Breast epithelium (tissue), 4 donors: ENCODE measurements at regions not wholly inside any gene's neighbourhood (a gene's known extent, or its start where the extent isn't known, plus 50 kb on each side); places are given as distances from the start of the nearest gene placed in this dataset.
"Not testable (repeated sequence)": the region's sequence is repeated elsewhere in the genome, so short reads cannot be mapped to it uniquely, and the experiment has no call there.

Experiments used
- DNase-seq, 2 donors: peaks; one replicate each; pipeline ENCODE4 v3.0.0-alpha.2; 2019; ENCODE audit warnings: low spot score in 2 of 2
- H3K27ac ChIP-seq, 2 donors: fragments of 200-600 bp; sonication (generic) in 1 of 2; one replicate each; pipeline ENCODE4 v1.5.1; 2016 to 2019; ENCODE audit warnings: mild to moderate bottlenecking in 1 of 2
- H3K27me3 ChIP-seq, 2 donors: fragments of 200-600 bp; sonication (generic) in 1 of 2; one replicate each; pipeline versions ENCODE4 v1.5.1 to v1.6.0; 2017 to 2019; ENCODE audit warnings: control low read depth in 1 of 2, mild to moderate bottlenecking in 1 of 2
- H3K36me3 ChIP-seq: fragments of 200-600 bp; one replicate; pipeline ENCODE4 v1.5.1; 2019
- H3K4me1 ChIP-seq, 2 donors: fragments of 200-600 bp; sonication (generic); one replicate each; pipeline ENCODE4 v1.5.1; 2016 to 2019; ENCODE audit warnings: control low read depth in 1 of 2
- H3K4me3 ChIP-seq, 3 donors: fragments of 200-600 bp; sonication (generic); 1 replicate in 2 of 3; 2 replicates in 1 of 3; pipeline ENCODE4 v1.5.1; 2016 to 2019; ENCODE audit warnings: mild to moderate bottlenecking in 3 of 3, moderate library complexity in 2 of 3
- H3K9me3 ChIP-seq, 2 donors: fragments of 200-600 bp; sonication (generic) in 1 of 2; one replicate each; pipeline ENCODE4 v1.5.1; 2016 to 2019; ENCODE audit warnings: control low read depth in 1 of 2
- POLR2A ChIP-seq: fragments of 450-650 bp; IDR thresholded peaks from one replicate; pipeline ENCODE4 v1.6.1; 2016; ENCODE audit warnings: antibody characterized with exemption, mild to moderate bottlenecking, moderate library complexity
- POLR2AphosphoS5 ChIP-seq, 3 donors: sonication (generic); formaldehyde crosslinking; IDR thresholded peaks; one replicate each; pipeline ENCODE4 v1.6.1; 2017; ENCODE audit warnings: antibody characterized with exemption in 3 of 3
- intact Hi-C: fragments of 100-400 bp; cut with DNase I; formaldehyde crosslinking; loops from one replicate; pipeline ENCODE4 v1.15.1; 2023; ENCODE audit warnings: low total_unique reads
- TF ChIP-seq, protein P1 (sequence below), 3 donors: fragments of 450-650 bp; IDR thresholded peaks; one replicate each; pipeline ENCODE4 v1.5.1; 2016 to 2017; ENCODE audit warnings: antibody characterized with exemption in 3 of 3, mild to moderate bottlenecking in 3 of 3, moderate library complexity in 3 of 3

GRCh38 chr9:129549139-129549538 is 71.8 kb downstream of the C9orf50 start:
- Histone ChIP-seq H3K27ac (peak overlapping the region; percentile 85 to 93), H3K4me3 (peak overlapping the region; percentile 49 to 83 (median 55)), H3K36me3 (no peaks in the 10 kb centered on the region), H3K4me1 (no peaks in the 10 kb centered on the region), H3K9me3 (no peaks in the 10 kb centered on the region), H3K27me3 (no peaks in the 10 kb centered on the region)
- no peak for DNase-seq
- TF ChIP-seq POLR2AphosphoS5 (IDR thresholded peaks at IDR 0.05) (no peak), POLR2A (no peak)
- TF ChIP-seq, protein P1, sequence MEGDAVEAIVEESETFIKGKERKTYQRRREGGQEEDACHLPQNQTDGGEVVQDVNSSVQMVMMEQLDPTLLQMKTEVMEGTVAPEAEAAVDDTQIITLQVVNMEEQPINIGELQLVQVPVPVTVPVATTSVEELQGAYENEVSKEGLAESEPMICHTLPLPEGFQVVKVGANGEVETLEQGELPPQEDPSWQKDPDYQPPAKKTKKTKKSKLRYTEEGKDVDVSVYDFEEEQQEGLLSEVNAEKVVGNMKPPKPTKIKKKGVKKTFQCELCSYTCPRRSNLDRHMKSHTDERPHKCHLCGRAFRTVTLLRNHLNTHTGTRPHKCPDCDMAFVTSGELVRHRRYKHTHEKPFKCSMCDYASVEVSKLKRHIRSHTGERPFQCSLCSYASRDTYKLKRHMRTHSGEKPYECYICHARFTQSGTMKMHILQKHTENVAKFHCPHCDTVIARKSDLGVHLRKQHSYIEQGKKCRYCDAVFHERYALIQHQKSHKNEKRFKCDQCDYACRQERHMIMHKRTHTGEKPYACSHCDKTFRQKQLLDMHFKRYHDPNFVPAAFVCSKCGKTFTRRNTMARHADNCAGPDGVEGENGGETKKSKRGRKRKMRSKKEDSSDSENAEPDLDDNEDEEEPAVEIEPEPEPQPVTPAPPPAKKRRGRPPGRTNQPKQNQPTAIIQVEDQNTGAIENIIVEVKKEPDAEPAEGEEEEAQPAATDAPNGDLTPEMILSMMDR (IDR thresholded peaks at IDR 0.05): no peak
- intact Hi-C loops: no loop called here

DNA sequence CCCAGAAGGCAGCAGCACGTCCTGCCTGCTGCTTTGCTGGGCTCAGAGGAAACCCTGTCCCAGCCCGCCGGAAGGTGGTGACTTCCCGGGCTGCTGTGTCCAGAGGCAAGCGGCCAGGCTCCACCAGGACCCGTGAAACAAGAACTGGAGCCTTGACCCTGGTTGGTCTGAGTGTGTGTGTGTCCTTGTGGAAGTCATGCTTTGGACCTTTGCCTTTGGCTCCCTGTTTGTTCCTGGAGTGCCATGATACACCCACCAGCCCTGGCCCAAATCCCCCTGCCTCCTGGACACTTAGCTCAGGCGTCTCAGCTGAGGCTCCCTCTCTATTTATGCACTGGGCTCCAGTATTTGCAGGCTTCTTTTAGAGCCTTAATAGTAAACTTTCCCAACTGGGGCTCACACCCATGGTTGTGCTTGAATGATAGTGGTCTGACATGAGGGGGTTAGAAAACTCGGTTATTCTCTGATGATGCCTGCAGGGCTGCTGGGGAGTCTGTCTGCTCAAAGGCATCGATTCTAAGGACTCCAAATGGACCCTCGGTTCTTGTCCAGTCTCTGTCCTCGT is 72.2 kb downstream of the C9orf50 start:
- H3K27me3 ChIP-seq: no peaks in the 10 kb centered on the region
- no peak overlapping the region for H3K4me3 ChIP-seq
- DNase-seq: no peak
- H3K4me1 ChIP-seq: no peaks in the 10 kb centered on the region
- intact Hi-C loops: no loop called here
- H3K9me3 ChIP-seq: no peaks in the 10 kb centered on the region
- H3K36me3 ChIP-seq: no peaks in the 10 kb centered on the region
- H3K27ac ChIP-seq: peak overlapping the region; percentile 85 to 93
- TF ChIP-seq, protein P1 (IDR thresholded peaks at IDR 0.05): no peak
- TF ChIP-seq POLR2AphosphoS5 (IDR thresholded peaks at IDR 0.05) (no peak), POLR2A (no peak)

- Histone ChIP-seq H3K36me3 (no peaks in the 10 kb centered on the region), H3K9me3 (no peaks in the 10 kb centered on the region), H3K27ac (peak overlapping the region; percentile 85 to 93), H3K4me3 (no peak overlapping the region), H3K4me1 (no peaks in the 10 kb centered on the region), H3K27me3 (no peaks in the 10 kb centered on the region)
- TF ChIP-seq, protein P1 (IDR thresholded peaks at IDR 0.05): no peak
- TF ChIP-seq POLR2A (no peak), POLR2AphosphoS5 (IDR thresholded peaks at IDR 0.05) (no peak)
- intact Hi-C loops: no loop called here
- no peak for DNase-seq
Measured at GRCh38 chr9:129547869-129548570, 72.9 kb downstream of the C9orf50 start.

DNA sequence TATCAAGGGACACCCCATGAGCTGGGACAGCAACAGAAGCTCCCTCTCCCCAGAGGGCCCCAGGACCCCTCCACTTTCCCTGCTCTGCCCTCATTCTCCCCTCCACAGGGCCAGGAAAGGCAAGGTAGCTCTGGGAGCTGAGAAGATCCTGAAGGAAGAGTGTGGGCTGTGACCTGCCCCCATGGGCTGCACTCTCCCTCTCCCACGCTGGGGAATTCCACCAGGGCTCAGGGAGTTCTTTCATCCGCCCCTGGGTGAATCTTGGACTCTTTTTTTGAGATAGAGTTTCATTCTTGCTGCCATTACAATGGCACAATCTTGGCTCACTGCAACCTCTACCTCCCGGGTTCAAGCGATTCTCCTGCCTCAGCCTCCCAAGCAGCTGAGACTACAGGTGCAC is 73.8 kb downstream of the C9orf50 start:
- intact Hi-C loops: no loop called here
- Histone ChIP-seq H3K9me3 (no peaks in the 10 kb centered on the region), H3K4me3 (no peak overlapping the region), H3K27ac (no peak overlapping the region), H3K36me3 (no peaks in the 10 kb centered on the region), H3K4me1 (no peaks in the 10 kb centered on the region), H3K27me3 (no peaks in the 10 kb centered on the region)
- no peak for DNase-seq
- TF ChIP-seq POLR2AphosphoS5 (IDR thresholded peaks at IDR 0.05) (no peak), POLR2A (no peak)
- TF ChIP-seq, protein P1 (IDR thresholded peaks at IDR 0.05): no peak

DNA sequence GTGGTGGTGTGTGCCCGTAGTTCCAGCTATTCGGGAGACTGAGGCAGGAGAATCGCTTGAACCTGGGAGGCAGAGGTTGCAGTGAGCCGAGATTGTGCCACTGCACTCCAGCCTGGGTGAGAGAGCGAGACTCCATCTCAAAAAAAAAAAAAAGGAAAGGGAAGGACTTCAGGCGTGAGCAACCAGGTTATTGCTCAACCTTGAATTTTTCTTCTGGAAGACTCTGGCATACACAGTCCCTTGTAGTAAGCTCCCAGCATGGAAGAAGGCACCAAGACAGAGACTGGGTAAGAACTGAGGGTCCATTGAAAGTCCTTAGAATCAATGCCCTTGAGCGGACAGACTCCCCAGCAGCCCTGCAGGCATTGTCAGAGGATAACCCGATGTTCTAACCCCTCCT is 75.0 kb downstream of the C9orf50 start:
- H3K27me3 ChIP-seq, H3K27ac ChIP-seq, intact Hi-C loops, DNase-seq, H3K4me3 ChIP-seq, H3K4me1 ChIP-seq, H3K9me3 ChIP-seq, H3K36me3 ChIP-seq: not testable (repeated sequence)
